H1 (cell line): ENCODE measurements at regions not wholly inside any gene's neighbourhood (a gene's known extent, or its start where the extent isn't known, plus 50 kb on each side); places are given as distances from the start of the nearest gene placed in this dataset.
A peak's percentile ranks its signal among the peaks of the same experiment; 100 is the strongest.

Experiments
- CTCF ChIA-PET: fragments of 300-600 bp; sonication (Branson Sonifier 250); formaldehyde crosslinking; loops from one replicate; lab custom pipeline; 2021; ENCODE audit not compliant: partially characterized antibody; lab: Charles Lee
- POLR2A ChIA-PET: fragments of 300-600 bp; sonication (Branson Sonifier 250); formaldehyde crosslinking; loops from one replicate; lab custom pipeline; 2021; ENCODE audit warnings: inconsistent platforms; ENCODE audit not compliant: partially characterized antibody; lab: Charles Lee
- DNase-seq, 2 experiments: peaks; one replicate each; pipeline versions ENCODE4 v3.0.0 to v3.0.0-alpha.2; 2010 to 2022; ENCODE audit warnings: low spot score in 2 of 2, low read depth in 1 of 2, mixed read lengths in 1 of 2
- FAIRE-seq: peaks from 2 replicates; lab custom pipeline; 2011; peaks lifted over from hg19 to GRCh38; lab: Jason Lieb, UNC
- H2AFZ ChIP-seq: 2 replicates; pipeline ENCODE4 v1.8.1; 2012; ENCODE audit warnings: low read length, inconsistent platforms
- H2AK5ac ChIP-seq: 2 replicates; pipeline ENCODE4 v1.6.1; 2013; ENCODE audit warnings: low read depth, low read length
- H2BK120ac ChIP-seq: replicated peaks from 2 replicates; pipeline ENCODE3; 2013; ENCODE audit warnings: low read depth, low read length, inconsistent platforms
- H2BK12ac ChIP-seq: 2 replicates; pipeline ENCODE4 v1.6.1; 2013; ENCODE audit warnings: low read depth, low read length
- H2BK15ac ChIP-seq: 2 replicates; pipeline ENCODE4 v1.6.1; 2013; ENCODE audit warnings: low read length
- H2BK20ac ChIP-seq: 2 replicates; pipeline ENCODE4 v1.6.1; 2013; ENCODE audit warnings: low read length
- H2BK5ac ChIP-seq: 2 replicates; pipeline ENCODE4 v1.6.1; 2013; ENCODE audit warnings: low read depth, low read length
- H3K14ac ChIP-seq: 2 replicates; pipeline ENCODE4 v1.6.1; 2013; ENCODE audit warnings: inconsistent platforms; ENCODE audit not compliant: insufficient read length
- H3K18ac ChIP-seq: 2 replicates; pipeline ENCODE4 v1.6.1; 2013; ENCODE audit warnings: low read length; ENCODE audit errors: extremely low read depth
- H3K23ac ChIP-seq: 2 replicates; pipeline ENCODE4 v1.6.1; 2013; ENCODE audit warnings: inconsistent platforms; ENCODE audit not compliant: insufficient read length
- H3K23me2 ChIP-seq: 2 replicates; pipeline ENCODE4 v1.6.1; 2013; ENCODE audit warnings: low read depth, low read length
- H3K27ac ChIP-seq: 2 replicates; pipeline ENCODE4 v1.6.1; 2011; ENCODE audit warnings: low read depth, low read length, inconsistent platforms
- H3K27me3 ChIP-seq, 4 experiments: replicated peaks in 1 of 4; 1 replicate in 1 of 4; 2 replicates in 3 of 4; pipeline versions ENCODE4 v1.6.1 to v1.8.1; 2011 to 2013; ENCODE audit warnings: low read length in 3 of 4, mild to moderate bottlenecking in 3 of 4, inconsistent platforms in 2 of 4, mixed read lengths in 2 of 4, moderate library complexity in 1 of 4; ENCODE audit not compliant: control insufficient read depth in 3 of 4, insufficient read depth in 3 of 4; ENCODE audit errors: extremely low read depth in 1 of 4
- H3K36me3 ChIP-seq, 4 experiments: 2 replicates each; pipeline versions ENCODE4 v1.6.1 to v1.8.1; 2011 to 2013; ENCODE audit warnings: mild to moderate bottlenecking in 4 of 4, low read length in 3 of 4, moderate library complexity in 2 of 4, control low read depth in 1 of 4, inconsistent platforms in 1 of 4; ENCODE audit not compliant: insufficient read depth in 4 of 4, control insufficient read depth in 2 of 4
- H3K4ac ChIP-seq: replicated peaks from 2 replicates; pipeline ENCODE3; 2013; ENCODE audit warnings: low read length, low read depth, mixed read lengths, inconsistent platforms; ENCODE audit not compliant: insufficient read length
- H3K4me1 ChIP-seq, 4 experiments: replicated peaks in 1 of 4; 1 replicate in 1 of 4; 2 replicates in 3 of 4; pipeline versions ENCODE4 v1.6.1 to v1.8.1; 2011 to 2013; ENCODE audit warnings: low read length in 3 of 4, inconsistent platforms in 2 of 4, mixed read lengths in 1 of 4; ENCODE audit not compliant: insufficient read depth in 4 of 4, control insufficient read depth in 3 of 4
- H3K4me2 ChIP-seq, 2 experiments: 2 replicates each; pipeline versions ENCODE4 v1.6.1 to v1.8.1; 2011 to 2013; ENCODE audit warnings: low read depth in 2 of 2, low read length in 2 of 2, control low read depth in 1 of 2, inconsistent platforms in 1 of 2, mild to moderate bottlenecking in 1 of 2; ENCODE audit not compliant: insufficient read depth in 1 of 2
- H3K4me3 ChIP-seq, 4 experiments: fragments of 200-600, 300-600 bp in 1 of 4; sonication (generic), shearing (Covaris generic), sonication (Bioruptor Twin) in 1 of 4; 2 replicates each; pipeline versions ENCODE4 v1.5.1 to v1.8.1; 2011 to 2016; ENCODE audit warnings: low read length in 4 of 4, low read depth in 3 of 4, control low read depth in 2 of 4, inconsistent platforms in 2 of 4, mild to moderate bottlenecking in 2 of 4, mixed read lengths in 1 of 4, moderate library complexity in 1 of 4; ENCODE audit not compliant: insufficient read depth in 2 of 4; ENCODE audit errors: extremely low read depth in 1 of 4
- H3K56ac ChIP-seq: replicated peaks from 2 replicates; pipeline ENCODE3; 2013; ENCODE audit warnings: low read depth, mild to moderate bottlenecking, mixed read lengths, low read length, inconsistent platforms; ENCODE audit not compliant: insufficient read length
- H3K79me1 ChIP-seq: 2 replicates; pipeline ENCODE4 v1.6.1; 2013; ENCODE audit warnings: low read depth, low read length, control low read depth
- H3K79me2 ChIP-seq, 2 experiments: 2 replicates each; pipeline versions ENCODE4 v1.6.1 to v1.8.1; 2012 to 2013; ENCODE audit warnings: low read length in 2 of 2, mild to moderate bottlenecking in 2 of 2, inconsistent platforms in 1 of 2; ENCODE audit not compliant: insufficient read depth in 2 of 2, control insufficient read depth in 1 of 2
- H3K9ac ChIP-seq, 4 experiments: replicated peaks in 1 of 4; 1 replicate in 1 of 4; 2 replicates in 3 of 4; pipeline versions ENCODE4 v1.6.1 to v1.8.1; 2011 to 2013; ENCODE audit warnings: low read depth in 3 of 4, low read length in 3 of 4, control low read depth in 2 of 4, mild to moderate bottlenecking in 2 of 4, moderate library complexity in 2 of 4, inconsistent platforms in 1 of 4; ENCODE audit errors: extremely low read depth in 1 of 4
- H3K9me3 ChIP-seq, 2 experiments: 2 replicates each; pipeline versions ENCODE4 v1.6.1 to v1.8.1; 2012 to 2013; ENCODE audit warnings: mild to moderate bottlenecking in 2 of 2, moderate library complexity in 2 of 2, control low read depth in 1 of 2, inconsistent platforms in 1 of 2, low read depth in 1 of 2, low read length in 1 of 2, mixed read lengths in 1 of 2; ENCODE audit not compliant: insufficient read depth in 2 of 2
- H4K20me1 ChIP-seq, 2 experiments: replicated peaks in 1 of 2; 2 replicates each; pipeline versions ENCODE3 to v1.8.1; 2011 to 2013; ENCODE audit warnings: inconsistent platforms in 2 of 2, low read length in 2 of 2, mild to moderate bottlenecking in 1 of 2; ENCODE audit not compliant: insufficient read depth in 2 of 2, control insufficient read depth in 1 of 2
- H4K5ac ChIP-seq: 2 replicates; pipeline ENCODE4 v1.6.1; 2013; ENCODE audit warnings: low read length, low read depth, mixed read lengths, inconsistent platforms; ENCODE audit not compliant: insufficient read length
- H4K8ac ChIP-seq: 2 replicates; pipeline ENCODE4 v1.8.0; 2013; ENCODE audit warnings: mild to moderate bottlenecking, moderate library complexity, low read length, inconsistent platforms; ENCODE audit not compliant: insufficient read depth; ENCODE audit errors: extremely low read depth
- H4K91ac ChIP-seq: replicated peaks from 2 replicates; pipeline ENCODE3; 2013; ENCODE audit warnings: low read length, mixed read lengths, inconsistent platforms; ENCODE audit not compliant: insufficient read length
- SP1 ChIP-seq: IDR thresholded peaks from 2 replicates; pipeline ENCODE4 v1.6.1; 2011; ENCODE audit warnings: low read depth, low read length
- SP4 ChIP-seq: IDR thresholded peaks from 2 replicates; pipeline ENCODE4 v1.6.1; 2012; ENCODE audit warnings: low read length, inconsistent platforms
- WGBS, 2 experiments: shearing (Covaris generic) in 1 of 2; methylation state at CpG; one replicate each; pipeline versions ENCODE4 v1.1.6 to v1.1.7; 2013 to 2015; ENCODE audit warnings: low lambda C conversion rate in 2 of 2, mixed read lengths in 2 of 2, inconsistent platforms in 1 of 2, low coverage in 1 of 2, missing lambda C conversion rate in 1 of 2; ENCODE audit not compliant: insufficient replicate concordance in 2 of 2, insufficient coverage in 1 of 2, insufficient read length in 1 of 2; ENCODE audit errors: extremely low coverage in 1 of 2, missing lambda C conversion rate in 1 of 2; 5-methylcytosine and 5-hydroxymethylcytosine counted together

DNA sequence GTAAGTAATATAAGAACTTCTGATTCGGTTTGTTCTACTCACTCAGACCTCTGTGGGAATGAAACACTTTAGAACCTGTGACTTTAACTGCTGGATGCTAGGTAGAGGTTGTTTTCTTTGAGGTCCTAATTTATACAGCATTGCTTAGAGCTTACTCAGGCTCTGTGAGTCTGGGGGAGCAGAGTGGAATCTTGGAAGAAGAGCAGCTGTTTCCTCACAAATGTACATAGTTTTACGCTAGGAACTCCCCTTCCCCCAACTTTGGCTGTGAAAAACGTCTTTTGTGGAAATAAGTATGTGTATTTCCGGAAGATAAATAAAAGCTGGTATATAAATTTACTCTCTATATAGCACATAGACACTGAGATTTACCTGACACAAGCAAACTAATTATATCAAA is 141.4 kb downstream of the NAA11 start:
- Histone ChIP-seq H3K56ac (peak overlapping the region; percentile 25), H2BK20ac (no peak overlapping the region), H3K9me3 (peaks cover 0 to 3% of the 10 kb centered on the region in 2 experiments; a peak in 1 of 4 replicates), H2BK15ac (no peak overlapping the region), H4K8ac (no peak overlapping the region), H4K91ac (no peak overlapping the region), H4K5ac (no peak overlapping the region), H4K20me1 (no peaks in the 10 kb centered on the region), H3K4me2 (no peak overlapping the region), H3K79me1 (no peaks in the 10 kb centered on the region), H2AFZ (no peak overlapping the region; the same call in 1 of the 2 replicates), H2BK12ac (no peak overlapping the region), H3K14ac (no peak overlapping the region), H3K36me3 (no peaks in the 10 kb centered on the region), H3K4me3 (no peak overlapping the region), H3K27ac (no peak overlapping the region), H3K9ac (no peak overlapping the region), H2AK5ac (no peak overlapping the region), H3K4me1 (peaks cover 0 to 1% (median 0%) of the 10 kb centered on the region in 4 experiments; a peak in 1 of 7 replicates), H3K18ac (no peak overlapping the region), H3K27me3 (no peaks in the 10 kb centered on the region), H2BK120ac (no peak overlapping the region), H2BK5ac (no peak overlapping the region), H3K79me2 (no peaks in the 10 kb centered on the region), H3K4ac (no peak overlapping the region), H3K23me2 (no peaks in the 10 kb centered on the region), H3K23ac (no peak overlapping the region)
- TF ChIP-seq SP4 (no peak), SP1 (0 out of 2 replicates have a peak, but pooled peaks have one; percentile 22)
- DNase-seq (no peak), FAIRE-seq (peak; percentile 62)
- 85% methylated on average over 4 of the region's 4 CpGs; no CpG with 5 or more reads in 1 of the 2 experiments for WGBS, 2 experiments
- ChIA-PET CTCF (no interaction called here), POLR2A (no interaction called here)
